HL-60 (cell line): ENCODE measurements at regions not wholly inside any gene's neighbourhood (a gene's known extent, or its start where the extent isn't known, plus 50 kb on each side); places are given as distances from the start of the nearest gene placed in this dataset.

Experiments
- DNase-seq, 2 experiments: peaks; one replicate each; pipeline ENCODE4 v3.0.0-alpha.2; 2010 to 2020; ENCODE audit warnings: low read depth in 1 of 2, low spot score in 1 of 2
- H3K27ac ChIP-seq: fragments of 250-450 bp; sonication (Bioruptor Pico); replicated peaks from 2 replicates; pipeline ENCODE4 v1.5.1; 2020; ENCODE audit warnings: mild to moderate bottlenecking, moderate library complexity
- H3K27me3 ChIP-seq: fragments of 250-450 bp; sonication (Bioruptor Pico); 2 replicates; pipeline ENCODE4 v1.5.1; 2021; ENCODE audit warnings: mild to moderate bottlenecking, moderate library complexity; ENCODE audit not compliant: insufficient read depth, poor library complexity, severe bottlenecking
- H3K4me3 ChIP-seq: replicated peaks from 2 replicates; pipeline ENCODE4 v1.5.1; 2011; ENCODE audit warnings: mild to moderate bottlenecking, control low read depth, low read length; ENCODE audit not compliant: insufficient read depth
- GABPA ChIP-seq: IDR thresholded peaks from 2 replicates; pipeline ENCODE4 v1.6.1; 2012; ENCODE audit warnings: low read depth
- POLR2AphosphoS5 ChIP-seq: IDR thresholded peaks from 2 replicates; pipeline ENCODE4 v1.6.1; 2012; ENCODE audit warnings: low read depth
- SPI1 ChIP-seq: IDR thresholded peaks from 2 replicates; pipeline ENCODE4 v1.6.1; 2012; ENCODE audit warnings: low read depth, mild to moderate bottlenecking, borderline replicate concordance
- TF ChIP-seq, protein P1 (sequence below): IDR thresholded peaks from one replicate; pipeline ENCODE4 v1.5.1; 2011; ENCODE audit warnings: low read length, control low read depth, inconsistent platforms; ENCODE audit not compliant: insufficient read depth
- TF ChIP-seq, protein P2 (sequence below): IDR thresholded peaks from 2 replicates; pipeline ENCODE4 v1.6.1; 2012; ENCODE audit warnings: low read depth; ENCODE audit not compliant: insufficient replicate concordance

DNA sequence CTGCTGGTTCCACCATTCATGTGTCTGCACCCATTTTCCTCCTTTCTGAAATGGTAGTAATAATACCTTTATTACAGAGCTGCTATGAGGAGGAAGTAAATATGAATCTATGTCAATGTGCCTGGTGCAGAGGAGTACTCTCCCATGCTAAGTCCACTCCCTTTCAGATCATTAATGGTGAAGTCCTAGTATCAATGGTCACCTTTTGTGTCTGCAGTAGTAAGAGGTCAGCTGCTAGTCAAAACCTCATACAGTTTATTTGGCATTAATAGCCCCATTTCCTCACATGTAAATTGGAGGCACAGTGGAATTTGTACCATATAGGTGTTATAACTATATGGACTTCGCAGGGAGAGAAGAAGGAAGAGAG lies 581.0 kb downstream of the REEP3 start:
- Histone ChIP-seq H3K4me3 (no peak overlapping the region), H3K27me3 (no peaks in the 10 kb centered on the region), H3K27ac (no peak overlapping the region)
- TF ChIP-seq, protein P1, sequence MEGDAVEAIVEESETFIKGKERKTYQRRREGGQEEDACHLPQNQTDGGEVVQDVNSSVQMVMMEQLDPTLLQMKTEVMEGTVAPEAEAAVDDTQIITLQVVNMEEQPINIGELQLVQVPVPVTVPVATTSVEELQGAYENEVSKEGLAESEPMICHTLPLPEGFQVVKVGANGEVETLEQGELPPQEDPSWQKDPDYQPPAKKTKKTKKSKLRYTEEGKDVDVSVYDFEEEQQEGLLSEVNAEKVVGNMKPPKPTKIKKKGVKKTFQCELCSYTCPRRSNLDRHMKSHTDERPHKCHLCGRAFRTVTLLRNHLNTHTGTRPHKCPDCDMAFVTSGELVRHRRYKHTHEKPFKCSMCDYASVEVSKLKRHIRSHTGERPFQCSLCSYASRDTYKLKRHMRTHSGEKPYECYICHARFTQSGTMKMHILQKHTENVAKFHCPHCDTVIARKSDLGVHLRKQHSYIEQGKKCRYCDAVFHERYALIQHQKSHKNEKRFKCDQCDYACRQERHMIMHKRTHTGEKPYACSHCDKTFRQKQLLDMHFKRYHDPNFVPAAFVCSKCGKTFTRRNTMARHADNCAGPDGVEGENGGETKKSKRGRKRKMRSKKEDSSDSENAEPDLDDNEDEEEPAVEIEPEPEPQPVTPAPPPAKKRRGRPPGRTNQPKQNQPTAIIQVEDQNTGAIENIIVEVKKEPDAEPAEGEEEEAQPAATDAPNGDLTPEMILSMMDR, result no peak
- no peak for DNase-seq

DNA sequence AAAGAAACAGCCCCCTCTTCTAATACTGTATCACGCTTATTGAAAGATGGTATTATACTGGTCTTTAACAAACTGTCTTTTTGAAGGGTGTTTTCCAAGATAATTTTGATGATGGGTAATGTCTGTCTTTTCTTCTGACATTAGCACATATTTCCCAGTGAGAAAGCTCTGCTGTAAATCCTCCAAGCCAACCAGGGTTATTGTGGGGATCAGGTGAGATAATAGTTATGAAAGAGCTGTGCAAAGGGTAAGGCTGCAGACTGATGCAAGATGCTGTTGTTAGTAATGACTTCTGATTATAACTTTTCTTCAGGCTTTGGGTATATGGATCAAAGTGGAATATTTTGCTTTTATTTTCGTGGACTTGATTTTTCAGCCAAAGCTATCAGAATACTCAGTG lies 581.7 kb downstream of the REEP3 start:
- DNase-seq, result no peak
- TF ChIP-seq POLR2AphosphoS5, result no peak
- TF ChIP-seq GABPA, result no peak
- no peak for TF ChIP-seq SPI1
- TF ChIP-seq, protein P1, result no peak
- TF ChIP-seq, protein P2, sequence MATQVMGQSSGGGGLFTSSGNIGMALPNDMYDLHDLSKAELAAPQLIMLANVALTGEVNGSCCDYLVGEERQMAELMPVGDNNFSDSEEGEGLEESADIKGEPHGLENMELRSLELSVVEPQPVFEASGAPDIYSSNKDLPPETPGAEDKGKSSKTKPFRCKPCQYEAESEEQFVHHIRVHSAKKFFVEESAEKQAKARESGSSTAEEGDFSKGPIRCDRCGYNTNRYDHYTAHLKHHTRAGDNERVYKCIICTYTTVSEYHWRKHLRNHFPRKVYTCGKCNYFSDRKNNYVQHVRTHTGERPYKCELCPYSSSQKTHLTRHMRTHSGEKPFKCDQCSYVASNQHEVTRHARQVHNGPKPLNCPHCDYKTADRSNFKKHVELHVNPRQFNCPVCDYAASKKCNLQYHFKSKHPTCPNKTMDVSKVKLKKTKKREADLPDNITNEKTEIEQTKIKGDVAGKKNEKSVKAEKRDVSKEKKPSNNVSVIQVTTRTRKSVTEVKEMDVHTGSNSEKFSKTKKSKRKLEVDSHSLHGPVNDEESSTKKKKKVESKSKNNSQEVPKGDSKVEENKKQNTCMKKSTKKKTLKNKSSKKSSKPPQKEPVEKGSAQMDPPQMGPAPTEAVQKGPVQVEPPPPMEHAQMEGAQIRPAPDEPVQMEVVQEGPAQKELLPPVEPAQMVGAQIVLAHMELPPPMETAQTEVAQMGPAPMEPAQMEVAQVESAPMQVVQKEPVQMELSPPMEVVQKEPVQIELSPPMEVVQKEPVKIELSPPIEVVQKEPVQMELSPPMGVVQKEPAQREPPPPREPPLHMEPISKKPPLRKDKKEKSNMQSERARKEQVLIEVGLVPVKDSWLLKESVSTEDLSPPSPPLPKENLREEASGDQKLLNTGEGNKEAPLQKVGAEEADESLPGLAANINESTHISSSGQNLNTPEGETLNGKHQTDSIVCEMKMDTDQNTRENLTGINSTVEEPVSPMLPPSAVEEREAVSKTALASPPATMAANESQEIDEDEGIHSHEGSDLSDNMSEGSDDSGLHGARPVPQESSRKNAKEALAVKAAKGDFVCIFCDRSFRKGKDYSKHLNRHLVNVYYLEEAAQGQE, result no peak
- H3K27ac ChIP-seq, result no peak overlapping the region
- no peaks in the 10 kb centered on the region for H3K27me3 ChIP-seq
- no peak overlapping the region for H3K4me3 ChIP-seq

DNA sequence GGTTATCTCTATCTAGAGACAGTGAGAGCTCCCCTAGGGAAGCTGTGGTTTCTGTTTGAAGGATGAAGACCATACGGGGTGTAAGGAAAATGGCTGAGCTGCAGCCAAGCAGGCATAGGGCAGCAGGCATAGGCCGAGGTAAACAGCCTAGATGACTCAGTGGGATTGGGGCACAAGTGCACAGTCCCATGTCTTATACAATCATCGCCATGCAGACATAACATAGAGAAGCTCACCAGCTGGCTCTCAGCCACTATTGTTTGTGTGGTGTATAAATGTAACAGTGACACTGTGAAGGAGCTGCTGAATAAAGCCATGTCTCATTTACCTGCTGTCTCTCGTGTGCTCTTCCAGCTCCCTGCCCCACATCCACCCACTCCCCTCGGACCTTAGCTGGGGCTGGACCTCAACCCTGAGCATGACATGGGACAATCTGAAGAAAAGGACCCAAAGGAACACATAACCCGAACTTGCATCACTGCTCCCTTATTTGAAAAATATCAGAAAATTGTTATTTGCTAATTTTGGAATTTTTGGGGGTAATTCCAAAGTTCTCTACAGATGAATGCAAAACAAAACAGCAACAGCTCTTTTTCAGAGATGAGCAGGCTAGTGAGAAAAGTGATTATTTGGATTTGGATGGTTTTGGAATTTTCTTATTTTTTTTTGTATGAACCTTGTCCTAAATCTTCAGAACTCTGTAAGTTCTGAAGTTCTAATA lies 582.7 kb downstream of the REEP3 start:
- no peak overlapping the region for H3K27ac ChIP-seq
- TF ChIP-seq POLR2AphosphoS5, result no peak
- TF ChIP-seq SPI1, result no peak
- TF ChIP-seq, protein P2, result no peak
- TF ChIP-seq GABPA, result no peak
- TF ChIP-seq, protein P1, result no peak
- DNase-seq, result no peak

DNA sequence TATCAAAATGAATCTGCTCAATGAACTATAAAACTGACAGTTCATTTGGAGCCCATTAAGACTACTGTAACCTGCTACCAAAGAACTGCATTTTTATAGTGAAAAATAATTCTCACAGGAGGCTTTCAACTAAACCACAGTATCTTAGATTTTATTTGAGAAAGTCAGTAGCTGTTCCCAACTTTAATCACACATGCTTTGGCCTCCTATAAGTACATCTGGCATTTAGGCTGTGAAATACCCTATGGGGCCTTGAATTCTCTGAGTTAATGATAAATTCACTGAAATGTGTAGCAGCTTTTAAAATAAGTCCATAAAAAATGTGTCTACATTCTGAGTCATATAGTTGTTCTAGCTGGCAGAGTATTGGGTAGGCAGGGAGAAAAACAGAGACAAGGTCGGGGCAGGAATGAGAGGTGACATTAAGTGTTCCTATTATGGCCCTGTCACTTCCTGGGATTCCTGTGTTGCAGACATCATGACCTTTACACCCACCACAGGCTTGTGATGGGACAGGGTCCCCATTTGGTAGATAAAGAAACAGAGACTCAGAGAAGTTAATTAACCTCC lies 588.8 kb downstream of the REEP3 start:
- H3K27ac ChIP-seq, result no peak overlapping the region
- no peaks in the 10 kb centered on the region for H3K27me3 ChIP-seq
- no peak for DNase-seq
- TF ChIP-seq, protein P1, result no peak
- TF ChIP-seq GABPA (no peak), SPI1 (no peak), POLR2AphosphoS5 (no peak)
- TF ChIP-seq, protein P2, result no peak
- H3K4me3 ChIP-seq, result no peak overlapping the region

More for the DNA sequence above, 582.7 kb downstream of the REEP3 start:
- Histone ChIP-seq H3K27me3 (no peaks in the 10 kb centered on the region), H3K4me3 (no peak overlapping the region)
